CD4-positive, CD25-positive, alpha-beta regulatory T cell (primary cell): ENCODE measurements at regions not wholly inside any gene's neighbourhood (a gene's known extent, or its start where the extent isn't known, plus 50 kb on each side); places are given as distances from the start of the nearest gene placed in this dataset.

Source experiments
- ATAC-seq, 2 donors: fragments of 150-1000 bp; cut with Tn5 transposase; one replicate each; pipeline ENCODE4 v1.10.0; 2021; ENCODE audit warnings: low read depth in 2 of 2, moderate number of reproducible peaks in 2 of 2, moderate library complexity in 1 of 2
- DNase-seq, 3 donors: peaks; one replicate each; pipeline versions ENCODE4 v3.0.0 to v3.0.0-alpha.2; 2012 to 2022; ENCODE audit warnings: mixed read lengths in 1 of 3
- H3K27ac ChIP-seq: one replicate; pipeline ENCODE4 v1.7.0; 2013; ENCODE audit warnings: mild to moderate bottlenecking, low read length; ENCODE audit not compliant: insufficient read depth, poor library complexity, severe bottlenecking
- H3K27me3 ChIP-seq: one replicate; pipeline ENCODE4 v1.7.0; 2013; ENCODE audit warnings: low read length; ENCODE audit not compliant: control insufficient read depth, insufficient read depth
- H3K36me3 ChIP-seq: one replicate; pipeline ENCODE4 v1.7.0; 2013; ENCODE audit warnings: mild to moderate bottlenecking, low read length, moderate library complexity; ENCODE audit not compliant: control insufficient read depth, insufficient read depth
- H3K4me1 ChIP-seq: 2 replicates; pipeline ENCODE4 v1.7.0; 2013; ENCODE audit warnings: mild to moderate bottlenecking, low read length; ENCODE audit not compliant: insufficient read depth, control insufficient read depth, poor library complexity, severe bottlenecking
- H3K4me3 ChIP-seq: one replicate; pipeline ENCODE4 v1.7.0; 2013; ENCODE audit warnings: low read depth, mild to moderate bottlenecking, low read length, moderate library complexity
- H3K9me3 ChIP-seq, 2 experiments: 1 replicate in 1 of 2; 2 replicates in 1 of 2; pipeline ENCODE4 v1.7.0; 2013; ENCODE audit warnings: low read length in 2 of 2, mild to moderate bottlenecking in 1 of 2, moderate library complexity in 1 of 2; ENCODE audit not compliant: control insufficient read depth in 2 of 2
- H3K27ac Mint-ChIP-seq, 3 donors: one replicate each; pipeline ENCODE4 v1.8.0; 2020 to 2022; ENCODE audit warnings: mild to moderate bottlenecking in 3 of 3, mixed read lengths in 3 of 3, moderate library complexity in 2 of 3
- H3K27me3 Mint-ChIP-seq: one replicate; pipeline ENCODE4 v1.8.0; 2022; ENCODE audit warnings: mild to moderate bottlenecking, mixed read lengths
- H3K36me3 Mint-ChIP-seq: one replicate; pipeline ENCODE4 v1.8.0; 2020; ENCODE audit warnings: mixed read lengths
- H3K4me1 Mint-ChIP-seq, 4 donors: one replicate each; pipeline ENCODE4 v1.8.0; 2020 to 2022; ENCODE audit warnings: mixed read lengths in 4 of 4, mild to moderate bottlenecking in 1 of 4
- H3K4me3 Mint-ChIP-seq, 4 donors: one replicate each; pipeline ENCODE4 v1.8.0; 2020 to 2022; ENCODE audit warnings: mild to moderate bottlenecking in 4 of 4, mixed read lengths in 4 of 4, moderate library complexity in 3 of 4
- H3K9me3 Mint-ChIP-seq, 7 donors: one replicate each; pipeline ENCODE4 v1.8.0; 2020 to 2022; ENCODE audit warnings: mixed read lengths in 7 of 7, mild to moderate bottlenecking in 3 of 7, moderate library complexity in 2 of 7

GRCh38 chrX:150052226-150052625 is 113.9 kb upstream of the EOLA2 start:
- H3K9me3 ChIP-seq, result no peaks in the 10 kb centered on the region
- Mint-ChIP-seq H3K4me1 (no peaks in the 10 kb centered on the region), H3K27me3 (peaks cover 4% of the 10 kb centered on the region), H3K9me3 (peaks cover 0 to 2% (median 0%) of the 10 kb centered on the region in 7 donors), H3K36me3 (no peaks in the 10 kb centered on the region), H3K27ac (no peak overlapping the region), H3K4me3 (no peak overlapping the region)
- DNase-seq, result no peak
- no peak overlapping the region for H3K4me3 ChIP-seq
- H3K36me3 ChIP-seq, result no peaks in the 10 kb centered on the region
- no peak overlapping the region for H3K27ac ChIP-seq
- no peaks in the 10 kb centered on the region for H3K4me1 ChIP-seq
- no peaks in the 10 kb centered on the region for H3K27me3 ChIP-seq
- no peak for ATAC-seq

GRCh38 chrX:150058728-150059127 is 120.4 kb upstream of the EOLA2 start:
- H3K4me3 ChIP-seq, result no peak overlapping the region
- no peaks in the 10 kb centered on the region for H3K36me3 Mint-ChIP-seq
- H3K27me3 ChIP-seq, result no peaks in the 10 kb centered on the region
- no peak overlapping the region for H3K27ac ChIP-seq
- ATAC-seq (no peak), DNase-seq (no peak)
- H3K4me1 Mint-ChIP-seq, result no peaks in the 10 kb centered on the region
- peaks cover 7% of the 10 kb centered on the region for H3K27me3 Mint-ChIP-seq
- H3K4me1 ChIP-seq, result no peaks in the 10 kb centered on the region
- peaks cover 0 to 1% (median 0%) of the 10 kb centered on the region in 7 donors for H3K9me3 Mint-ChIP-seq
- H3K4me3 Mint-ChIP-seq, result no peak overlapping the region
- H3K36me3 ChIP-seq, result no peaks in the 10 kb centered on the region
- no peaks in the 10 kb centered on the region for H3K9me3 ChIP-seq
- no peak overlapping the region for H3K27ac Mint-ChIP-seq

- H3K4me3 ChIP-seq, result no peak overlapping the region
- Mint-ChIP-seq H3K9me3 (peaks cover 0 to 2% (median 0%) of the 10 kb centered on the region in 7 donors), H3K27me3 (peaks cover 7% of the 10 kb centered on the region), H3K4me1 (no peaks in the 10 kb centered on the region), H3K36me3 (no peaks in the 10 kb centered on the region), H3K4me3 (no peak overlapping the region), H3K27ac (no peak overlapping the region)
- H3K9me3 ChIP-seq, result no peaks in the 10 kb centered on the region
- H3K27ac ChIP-seq, result no peak overlapping the region
- no peaks in the 10 kb centered on the region for H3K4me1 ChIP-seq
- H3K27me3 ChIP-seq, result no peaks in the 10 kb centered on the region
- no peak for DNase-seq
- H3K36me3 ChIP-seq, result no peaks in the 10 kb centered on the region
- ATAC-seq, result no peak
Observed at GRCh38 chrX:150060406-150060805, 122.1 kb upstream of the EOLA2 start.

GRCh38 chrX:150062292-150063137 is 124.2 kb upstream of the EOLA2 start:
- Histone ChIP-seq H3K4me3 (no peak overlapping the region), H3K27ac (no peak overlapping the region), H3K36me3 (no peaks in the 10 kb centered on the region), H3K9me3 (no peaks in the 10 kb centered on the region), H3K27me3 (no peaks in the 10 kb centered on the region), H3K4me1 (no peaks in the 10 kb centered on the region)
- no peak overlapping the region for H3K4me3 Mint-ChIP-seq
- ATAC-seq, result no peak
- peaks cover 0 to 2% (median 0%) of the 10 kb centered on the region in 7 donors for H3K9me3 Mint-ChIP-seq
- DNase-seq, result no peak
- no peaks in the 10 kb centered on the region for H3K4me1 Mint-ChIP-seq
- H3K36me3 Mint-ChIP-seq, result no peaks in the 10 kb centered on the region
- H3K27me3 Mint-ChIP-seq, result peaks cover 7% of the 10 kb centered on the region
- no peak overlapping the region for H3K27ac Mint-ChIP-seq

GRCh38 chrX:150063138-150063518 is 124.8 kb upstream of the EOLA2 start:
- no peaks in the 10 kb centered on the region for H3K36me3 ChIP-seq
- Mint-ChIP-seq H3K4me3 (no peak overlapping the region), H3K27ac (no peak overlapping the region), H3K27me3 (peaks cover 7% of the 10 kb centered on the region), H3K36me3 (no peaks in the 10 kb centered on the region), H3K4me1 (no peaks in the 10 kb centered on the region), H3K9me3 (peaks cover 0 to 2% (median 0%) of the 10 kb centered on the region in 7 donors)
- no peaks in the 10 kb centered on the region for H3K4me1 ChIP-seq
- DNase-seq (no peak), ATAC-seq (no peak)
- H3K9me3 ChIP-seq, result no peaks in the 10 kb centered on the region
- no peak overlapping the region for H3K4me3 ChIP-seq
- no peaks in the 10 kb centered on the region for H3K27me3 ChIP-seq
- H3K27ac ChIP-seq, result no peak overlapping the region

- H3K4me3 ChIP-seq, result no peak overlapping the region
- Mint-ChIP-seq H3K36me3 (no peaks in the 10 kb centered on the region), H3K4me3 (no peak overlapping the region), H3K27ac (no peak overlapping the region), H3K4me1 (no peaks in the 10 kb centered on the region), H3K27me3 (peaks cover 7% of the 10 kb centered on the region), H3K9me3 (peaks cover 0 to 2% (median 0%) of the 10 kb centered on the region in 7 donors)
- no peaks in the 10 kb centered on the region for H3K27me3 ChIP-seq
- H3K36me3 ChIP-seq, result no peaks in the 10 kb centered on the region
- ATAC-seq, result no peak
- no peak overlapping the region for H3K27ac ChIP-seq
- H3K9me3 ChIP-seq, result no peaks in the 10 kb centered on the region
- no peak for DNase-seq
- no peaks in the 10 kb centered on the region for H3K4me1 ChIP-seq
Observed at GRCh38 chrX:150063674-150064073, 125.4 kb upstream of the EOLA2 start.

- H3K27me3 ChIP-seq, result no peaks in the 10 kb centered on the region
- Mint-ChIP-seq H3K9me3 (peaks cover 0 to 2% (median 0%) of the 10 kb centered on the region in 7 donors), H3K27me3 (no peaks in the 10 kb centered on the region), H3K36me3 (no peaks in the 10 kb centered on the region), H3K4me3 (no peak overlapping the region), H3K4me1 (no peaks in the 10 kb centered on the region), H3K27ac (no peak overlapping the region)
- no peaks in the 10 kb centered on the region for H3K9me3 ChIP-seq
- DNase-seq (no peak), ATAC-seq (no peak)
- no peak overlapping the region for H3K4me3 ChIP-seq
- H3K27ac ChIP-seq, result no peak overlapping the region
- H3K36me3 ChIP-seq, result no peaks in the 10 kb centered on the region
- no peaks in the 10 kb centered on the region for H3K4me1 ChIP-seq
Observed at GRCh38 chrX:150074175-150074574, 135.9 kb upstream of the EOLA2 start.

GRCh38 chrX:150080497-150080896 is 142.2 kb upstream of the EOLA2 start:
- no peaks in the 10 kb centered on the region for H3K36me3 Mint-ChIP-seq
- H3K4me1 Mint-ChIP-seq, result no peaks in the 10 kb centered on the region

More at GRCh38 chrX:150080497-150080896, 142.2 kb upstream of the EOLA2 start:
- H3K4me1 ChIP-seq, result no peaks in the 10 kb centered on the region
- Mint-ChIP-seq H3K27ac (no peak overlapping the region), H3K9me3 (peaks cover 0 to 2% (median 0%) of the 10 kb centered on the region in 7 donors), H3K27me3 (no peaks in the 10 kb centered on the region), H3K4me3 (no peak overlapping the region)
- H3K27me3 ChIP-seq, result no peaks in the 10 kb centered on the region
- no peak overlapping the region for H3K27ac ChIP-seq
- no peaks in the 10 kb centered on the region for H3K9me3 ChIP-seq
- ATAC-seq (no peak), DNase-seq (no peak)
- no peaks in the 10 kb centered on the region for H3K36me3 ChIP-seq
- no peak overlapping the region for H3K4me3 ChIP-seq
